H1 (cell line): ENCODE measurements at regions not wholly inside any gene's neighbourhood (a gene's known extent, or its start where the extent isn't known, plus 50 kb on each side); places are given as distances from the start of the nearest gene placed in this dataset.

Source experiments
- CTCF ChIA-PET: fragments of 300-600 bp; sonication (Branson Sonifier 250); formaldehyde crosslinking; loops from one replicate; lab custom pipeline; 2021; ENCODE audit not compliant: partially characterized antibody; lab: Charles Lee
- POLR2A ChIA-PET: fragments of 300-600 bp; sonication (Branson Sonifier 250); formaldehyde crosslinking; loops from one replicate; lab custom pipeline; 2021; ENCODE audit warnings: inconsistent platforms; ENCODE audit not compliant: partially characterized antibody; lab: Charles Lee
- DNase-seq, 2 experiments: peaks; one replicate each; pipeline versions ENCODE4 v3.0.0 to v3.0.0-alpha.2; 2010 to 2022; ENCODE audit warnings: low spot score in 2 of 2, low read depth in 1 of 2, mixed read lengths in 1 of 2
- FAIRE-seq: peaks from 2 replicates; lab custom pipeline; 2011; peaks lifted over from hg19 to GRCh38; lab: Jason Lieb, UNC
- H2AFZ ChIP-seq: 2 replicates; pipeline ENCODE4 v1.8.1; 2012; ENCODE audit warnings: low read length, inconsistent platforms
- H2AK5ac ChIP-seq: 2 replicates; pipeline ENCODE4 v1.6.1; 2013; ENCODE audit warnings: low read depth, low read length
- H2BK120ac ChIP-seq: replicated peaks from 2 replicates; pipeline ENCODE3; 2013; ENCODE audit warnings: low read depth, low read length, inconsistent platforms
- H2BK12ac ChIP-seq: 2 replicates; pipeline ENCODE4 v1.6.1; 2013; ENCODE audit warnings: low read depth, low read length
- H2BK15ac ChIP-seq: 2 replicates; pipeline ENCODE4 v1.6.1; 2013; ENCODE audit warnings: low read length
- H2BK20ac ChIP-seq: 2 replicates; pipeline ENCODE4 v1.6.1; 2013; ENCODE audit warnings: low read length
- H2BK5ac ChIP-seq: 2 replicates; pipeline ENCODE4 v1.6.1; 2013; ENCODE audit warnings: low read depth, low read length
- H3K14ac ChIP-seq: 2 replicates; pipeline ENCODE4 v1.6.1; 2013; ENCODE audit warnings: inconsistent platforms; ENCODE audit not compliant: insufficient read length
- H3K18ac ChIP-seq: 2 replicates; pipeline ENCODE4 v1.6.1; 2013; ENCODE audit warnings: low read length; ENCODE audit errors: extremely low read depth
- H3K23ac ChIP-seq: 2 replicates; pipeline ENCODE4 v1.6.1; 2013; ENCODE audit warnings: inconsistent platforms; ENCODE audit not compliant: insufficient read length
- H3K23me2 ChIP-seq: 2 replicates; pipeline ENCODE4 v1.6.1; 2013; ENCODE audit warnings: low read depth, low read length
- H3K27ac ChIP-seq: 2 replicates; pipeline ENCODE4 v1.6.1; 2011; ENCODE audit warnings: low read depth, low read length, inconsistent platforms
- H3K27me3 ChIP-seq, 4 experiments: replicated peaks in 1 of 4; 1 replicate in 1 of 4; 2 replicates in 3 of 4; pipeline versions ENCODE4 v1.6.1 to v1.8.1; 2011 to 2013; ENCODE audit warnings: low read length in 3 of 4, mild to moderate bottlenecking in 3 of 4, inconsistent platforms in 2 of 4, mixed read lengths in 2 of 4, moderate library complexity in 1 of 4; ENCODE audit not compliant: control insufficient read depth in 3 of 4, insufficient read depth in 3 of 4; ENCODE audit errors: extremely low read depth in 1 of 4
- H3K36me3 ChIP-seq, 4 experiments: 2 replicates each; pipeline versions ENCODE4 v1.6.1 to v1.8.1; 2011 to 2013; ENCODE audit warnings: mild to moderate bottlenecking in 4 of 4, low read length in 3 of 4, moderate library complexity in 2 of 4, control low read depth in 1 of 4, inconsistent platforms in 1 of 4; ENCODE audit not compliant: insufficient read depth in 4 of 4, control insufficient read depth in 2 of 4
- H3K4ac ChIP-seq: replicated peaks from 2 replicates; pipeline ENCODE3; 2013; ENCODE audit warnings: low read length, low read depth, mixed read lengths, inconsistent platforms; ENCODE audit not compliant: insufficient read length
- H3K4me1 ChIP-seq, 4 experiments: replicated peaks in 1 of 4; 1 replicate in 1 of 4; 2 replicates in 3 of 4; pipeline versions ENCODE4 v1.6.1 to v1.8.1; 2011 to 2013; ENCODE audit warnings: low read length in 3 of 4, inconsistent platforms in 2 of 4, mixed read lengths in 1 of 4; ENCODE audit not compliant: insufficient read depth in 4 of 4, control insufficient read depth in 3 of 4
- H3K4me2 ChIP-seq, 2 experiments: 2 replicates each; pipeline versions ENCODE4 v1.6.1 to v1.8.1; 2011 to 2013; ENCODE audit warnings: low read depth in 2 of 2, low read length in 2 of 2, control low read depth in 1 of 2, inconsistent platforms in 1 of 2, mild to moderate bottlenecking in 1 of 2; ENCODE audit not compliant: insufficient read depth in 1 of 2
- H3K4me3 ChIP-seq, 4 experiments: fragments of 200-600, 300-600 bp in 1 of 4; sonication (generic), shearing (Covaris generic), sonication (Bioruptor Twin) in 1 of 4; 2 replicates each; pipeline versions ENCODE4 v1.5.1 to v1.8.1; 2011 to 2016; ENCODE audit warnings: low read length in 4 of 4, low read depth in 3 of 4, control low read depth in 2 of 4, inconsistent platforms in 2 of 4, mild to moderate bottlenecking in 2 of 4, mixed read lengths in 1 of 4, moderate library complexity in 1 of 4; ENCODE audit not compliant: insufficient read depth in 2 of 4; ENCODE audit errors: extremely low read depth in 1 of 4
- H3K56ac ChIP-seq: replicated peaks from 2 replicates; pipeline ENCODE3; 2013; ENCODE audit warnings: low read depth, mild to moderate bottlenecking, mixed read lengths, low read length, inconsistent platforms; ENCODE audit not compliant: insufficient read length
- H3K79me1 ChIP-seq: 2 replicates; pipeline ENCODE4 v1.6.1; 2013; ENCODE audit warnings: low read depth, low read length, control low read depth
- H3K79me2 ChIP-seq, 2 experiments: 2 replicates each; pipeline versions ENCODE4 v1.6.1 to v1.8.1; 2012 to 2013; ENCODE audit warnings: low read length in 2 of 2, mild to moderate bottlenecking in 2 of 2, inconsistent platforms in 1 of 2; ENCODE audit not compliant: insufficient read depth in 2 of 2, control insufficient read depth in 1 of 2
- H3K9ac ChIP-seq, 4 experiments: replicated peaks in 1 of 4; 1 replicate in 1 of 4; 2 replicates in 3 of 4; pipeline versions ENCODE4 v1.6.1 to v1.8.1; 2011 to 2013; ENCODE audit warnings: low read depth in 3 of 4, low read length in 3 of 4, control low read depth in 2 of 4, mild to moderate bottlenecking in 2 of 4, moderate library complexity in 2 of 4, inconsistent platforms in 1 of 4; ENCODE audit errors: extremely low read depth in 1 of 4
- H3K9me3 ChIP-seq, 2 experiments: 2 replicates each; pipeline versions ENCODE4 v1.6.1 to v1.8.1; 2012 to 2013; ENCODE audit warnings: mild to moderate bottlenecking in 2 of 2, moderate library complexity in 2 of 2, control low read depth in 1 of 2, inconsistent platforms in 1 of 2, low read depth in 1 of 2, low read length in 1 of 2, mixed read lengths in 1 of 2; ENCODE audit not compliant: insufficient read depth in 2 of 2
- H4K20me1 ChIP-seq, 2 experiments: replicated peaks in 1 of 2; 2 replicates each; pipeline versions ENCODE3 to v1.8.1; 2011 to 2013; ENCODE audit warnings: inconsistent platforms in 2 of 2, low read length in 2 of 2, mild to moderate bottlenecking in 1 of 2; ENCODE audit not compliant: insufficient read depth in 2 of 2, control insufficient read depth in 1 of 2
- H4K5ac ChIP-seq: 2 replicates; pipeline ENCODE4 v1.6.1; 2013; ENCODE audit warnings: low read length, low read depth, mixed read lengths, inconsistent platforms; ENCODE audit not compliant: insufficient read length
- H4K8ac ChIP-seq: 2 replicates; pipeline ENCODE4 v1.8.0; 2013; ENCODE audit warnings: mild to moderate bottlenecking, moderate library complexity, low read length, inconsistent platforms; ENCODE audit not compliant: insufficient read depth; ENCODE audit errors: extremely low read depth
- H4K91ac ChIP-seq: replicated peaks from 2 replicates; pipeline ENCODE3; 2013; ENCODE audit warnings: low read length, mixed read lengths, inconsistent platforms; ENCODE audit not compliant: insufficient read length
- WGBS, 2 experiments: shearing (Covaris generic) in 1 of 2; methylation state at CpG; one replicate each; pipeline versions ENCODE4 v1.1.6 to v1.1.7; 2013 to 2015; ENCODE audit warnings: low lambda C conversion rate in 2 of 2, mixed read lengths in 2 of 2, inconsistent platforms in 1 of 2, low coverage in 1 of 2, missing lambda C conversion rate in 1 of 2; ENCODE audit not compliant: insufficient replicate concordance in 2 of 2, insufficient coverage in 1 of 2, insufficient read length in 1 of 2; ENCODE audit errors: extremely low coverage in 1 of 2, missing lambda C conversion rate in 1 of 2; 5-methylcytosine and 5-hydroxymethylcytosine counted together

GRCh38 chr11:36948460-36949127, 350.6 kb upstream of the RAG2 start:
- no peak overlapping the region for H2BK20ac ChIP-seq
- H2AK5ac ChIP-seq: no peak overlapping the region
- H4K91ac ChIP-seq: no peak overlapping the region
- H3K4me2 ChIP-seq: no peak overlapping the region
- H3K56ac ChIP-seq: no peak overlapping the region
- no peak overlapping the region for H4K5ac ChIP-seq
- H4K20me1 ChIP-seq: no peaks in the 10 kb centered on the region
- H3K27ac ChIP-seq: no peak overlapping the region
- no peak overlapping the region for H3K4ac ChIP-seq
- no peak overlapping the region for H3K18ac ChIP-seq
- H3K4me3 ChIP-seq: no peak overlapping the region
- no peaks in the 10 kb centered on the region for H3K79me1 ChIP-seq
- H3K23ac ChIP-seq: no peak overlapping the region
- CTCF ChIA-PET: interaction anchor here (0.8 kb wide), 1 partner anchor 8 kb away, joined by 3 read pairs; no protein-coding TSS in a partner anchor
- no peak overlapping the region for H2BK12ac ChIP-seq
- no peaks in the 10 kb centered on the region for H3K4me1 ChIP-seq
- POLR2A ChIA-PET: no interaction called here
- no peaks in the 10 kb centered on the region for H3K27me3 ChIP-seq
- no peak overlapping the region for H4K8ac ChIP-seq
- no peaks in the 10 kb centered on the region for H3K36me3 ChIP-seq
- H3K9me3 ChIP-seq: no peaks in the 10 kb centered on the region
- no peak for FAIRE-seq
- DNase-seq: no peak
- no peak overlapping the region for H2BK15ac ChIP-seq
- H2BK120ac ChIP-seq: no peak overlapping the region
- no peaks in the 10 kb centered on the region for H3K79me2 ChIP-seq
- H3K14ac ChIP-seq: no peak overlapping the region
- no peak overlapping the region for H2AFZ ChIP-seq
- no peak overlapping the region for H2BK5ac ChIP-seq
- no peak overlapping the region for H3K9ac ChIP-seq
- WGBS, 2 experiments: 86% methylated on average over 7 of the region's 7 CpGs; no CpG with 5 or more reads in 1 of the 2 experiments
- no peaks in the 10 kb centered on the region; the same call in 1 of the 2 replicates for H3K23me2 ChIP-seq
